ENCODE measurements at regions not wholly inside any gene's neighbourhood (a gene's known extent, or its start where the extent isn't known, plus 50 kb on each side); places are given as distances from the start of the nearest gene placed in this dataset.

- H3K9me3 ChIP-seq (ENCODE audit: low read length) = no peaks in the 10 kb centered on the region
- intact Hi-C loops (cut with micrococcal nuclease) = no loop called here
- no peaks in the 10 kb centered on the region for H3K9me2 ChIP-seq (replicated peaks; ENCODE audit: low read length)
- ChIA-PET CTCF (no interaction called here), POLR2A (ENCODE audit: unreplicated experiment) (no interaction called here)
- no peaks in the 10 kb centered on the region for H3K79me2 ChIP-seq (ENCODE audit: low read length)
- no peak overlapping the region for H2AFZ ChIP-seq (ENCODE audit: low read length)
- no peak for DNase-seq
- no peak overlapping the region for H3K27ac ChIP-seq (ENCODE audit: low read length)
- H3K27me3 ChIP-seq (ENCODE audit: low read length) = no peaks in the 10 kb centered on the region
- no peak overlapping the region for H3K4me3 ChIP-seq (ENCODE audit: low read length)
- H3F3A ChIP-seq (ENCODE audit: low read length, unreplicated experiment) = no peaks in the 10 kb centered on the region
- no peak overlapping the region for H3K4me2 ChIP-seq (ENCODE audit: low read length)
- ATAC-seq = no peak
- no peaks in the 10 kb centered on the region for H3K36me3 ChIP-seq (ENCODE audit: low read depth, low read length)
- no peak overlapping the region for H3K9ac ChIP-seq (ENCODE audit: low read length)
- BruUV-seq (replicated peaks) = no TSS peak
- no peaks in the 10 kb centered on the region for H4K20me1 ChIP-seq (ENCODE audit: low read length)
- peaks cover 38% of the 10 kb centered on the region for H3K4me1 ChIP-seq (ENCODE audit: insufficient read depth, low read length)
- TF ChIP-seq CTCF (conservative IDR thresholded peaks at IDR 0.05; ENCODE audit: low read depth, low read length) = no peak
These were observed 108.6 kb downstream of the QPCT start for GRCh38 chr2:37453027-37453426.

- DNase-seq (no peak), ATAC-seq (no peak)
- Histone ChIP-seq H3K9me2 (replicated peaks; ENCODE audit: low read length) (no peaks in the 10 kb centered on the region), H3F3A (ENCODE audit: low read length, unreplicated experiment) (peaks cover 6% of the 10 kb centered on the region), H3K27me3 (ENCODE audit: low read length) (no peaks in the 10 kb centered on the region), H3K9me3 (ENCODE audit: low read length) (no peaks in the 10 kb centered on the region), H3K36me3 (ENCODE audit: low read depth, low read length) (no peaks in the 10 kb centered on the region), H3K79me2 (ENCODE audit: low read length) (no peaks in the 10 kb centered on the region), H3K4me2 (ENCODE audit: low read length) (no peak overlapping the region), H3K27ac (ENCODE audit: low read length) (no peak overlapping the region), H3K4me1 (ENCODE audit: insufficient read depth, low read length) (peaks cover 39% of the 10 kb centered on the region), H3K4me3 (ENCODE audit: low read length) (no peak overlapping the region), H2AFZ (ENCODE audit: low read length) (no peak overlapping the region), H4K20me1 (ENCODE audit: low read length) (no peaks in the 10 kb centered on the region), H3K9ac (ENCODE audit: low read length) (no peak overlapping the region)
- no TSS peak for BruUV-seq (replicated peaks)
- POLR2A ChIA-PET (ENCODE audit: unreplicated experiment) = interaction anchor here (0.5 kb wide), 1 partner anchor 80 kb away, joined by 3 read pairs; no protein-coding TSS in a partner anchor
- TF ChIP-seq EZH2phosphoT487 (IDR thresholded peaks at IDR 0.05; ENCODE audit: borderline replicate concordance, low read length) = no peak
- TF ChIP-seq EZH2 (IDR thresholded peaks at IDR 0.05; ENCODE audit: low read length, unreplicated experiment) = no peak
- TF ChIP-seq CTCF (conservative IDR thresholded peaks at IDR 0.05; ENCODE audit: low read depth, low read length) = no peak
- intact Hi-C loops (cut with micrococcal nuclease) = loop anchor here (5.0 kb wide), 1 partner anchor 117 kb away; no protein-coding TSS in a partner anchor
- CTCF ChIA-PET = no interaction called here
These were observed 110.7 kb downstream of the QPCT start for GRCh38 chr2:37454851-37455762.

- H4K20me1 ChIP-seq (ENCODE audit: low read length) = no peaks in the 10 kb centered on the region
- no peaks in the 10 kb centered on the region for H3K9me3 ChIP-seq (ENCODE audit: low read length)
- H3K27ac ChIP-seq (ENCODE audit: low read length) = no peak overlapping the region
- H3F3A ChIP-seq (ENCODE audit: low read length, unreplicated experiment) = peaks cover 11% of the 10 kb centered on the region
- TF ChIP-seq EZH2 (IDR thresholded peaks at IDR 0.05; ENCODE audit: low read length, unreplicated experiment) (no peak), CTCF (conservative IDR thresholded peaks at IDR 0.05; ENCODE audit: low read depth, low read length) (no peak), EZH2phosphoT487 (IDR thresholded peaks at IDR 0.05; ENCODE audit: borderline replicate concordance, low read length) (no peak)
- CTCF ChIA-PET = no interaction called here
- BruUV-seq (replicated peaks) = no TSS peak
- POLR2A ChIA-PET (ENCODE audit: unreplicated experiment) = no interaction called here
- no peak overlapping the region for H3K4me2 ChIP-seq (ENCODE audit: low read length)
- H3K36me3 ChIP-seq (ENCODE audit: low read depth, low read length) = no peaks in the 10 kb centered on the region
- intact Hi-C loops (cut with micrococcal nuclease) = loop anchor here (5.0 kb wide), 1 partner anchor 116 kb away; no protein-coding TSS in a partner anchor
- ATAC-seq = no peak
- H3K27me3 ChIP-seq (ENCODE audit: low read length) = no peaks in the 10 kb centered on the region
- no peak overlapping the region for H3K9ac ChIP-seq (ENCODE audit: low read length)
- DNase-seq = no peak
- H2AFZ ChIP-seq (ENCODE audit: low read length) = no peak overlapping the region
- no peaks in the 10 kb centered on the region for H3K79me2 ChIP-seq (ENCODE audit: low read length)
- H3K9me2 ChIP-seq (replicated peaks; ENCODE audit: low read length) = no peaks in the 10 kb centered on the region
- peaks cover 48% of the 10 kb centered on the region for H3K4me1 ChIP-seq (ENCODE audit: insufficient read depth, low read length)
- no peak overlapping the region for H3K4me3 ChIP-seq (ENCODE audit: low read length)
These were observed 112.0 kb downstream of the QPCT start for GRCh38 chr2:37456479-37456878.
